ENCODE measurements at regions not wholly inside any gene's neighbourhood (a gene's known extent, or its start where the extent isn't known, plus 50 kb on each side); places are given as distances from the start of the nearest gene placed in this dataset.

DNA sequence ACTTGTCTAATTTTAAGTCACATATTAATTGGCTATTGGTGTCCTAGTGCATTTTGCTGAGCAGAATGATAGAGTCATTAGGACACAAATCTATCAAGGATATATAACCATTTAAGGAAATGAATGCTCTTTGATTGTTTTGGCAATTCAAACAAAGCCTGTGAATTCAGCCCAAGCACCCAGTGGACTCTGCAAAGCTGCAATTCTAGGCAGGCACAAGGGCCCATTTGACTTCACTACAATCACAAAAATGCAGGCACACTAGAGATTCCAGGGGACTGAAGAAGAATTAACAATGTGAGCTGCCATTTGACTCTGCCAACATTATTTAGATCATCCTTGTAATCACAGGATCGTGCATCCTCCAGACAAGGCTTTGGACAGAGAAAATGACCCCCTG is 544.2 kb upstream of the PHF14 start:
- TF ChIP-seq, protein P1, sequence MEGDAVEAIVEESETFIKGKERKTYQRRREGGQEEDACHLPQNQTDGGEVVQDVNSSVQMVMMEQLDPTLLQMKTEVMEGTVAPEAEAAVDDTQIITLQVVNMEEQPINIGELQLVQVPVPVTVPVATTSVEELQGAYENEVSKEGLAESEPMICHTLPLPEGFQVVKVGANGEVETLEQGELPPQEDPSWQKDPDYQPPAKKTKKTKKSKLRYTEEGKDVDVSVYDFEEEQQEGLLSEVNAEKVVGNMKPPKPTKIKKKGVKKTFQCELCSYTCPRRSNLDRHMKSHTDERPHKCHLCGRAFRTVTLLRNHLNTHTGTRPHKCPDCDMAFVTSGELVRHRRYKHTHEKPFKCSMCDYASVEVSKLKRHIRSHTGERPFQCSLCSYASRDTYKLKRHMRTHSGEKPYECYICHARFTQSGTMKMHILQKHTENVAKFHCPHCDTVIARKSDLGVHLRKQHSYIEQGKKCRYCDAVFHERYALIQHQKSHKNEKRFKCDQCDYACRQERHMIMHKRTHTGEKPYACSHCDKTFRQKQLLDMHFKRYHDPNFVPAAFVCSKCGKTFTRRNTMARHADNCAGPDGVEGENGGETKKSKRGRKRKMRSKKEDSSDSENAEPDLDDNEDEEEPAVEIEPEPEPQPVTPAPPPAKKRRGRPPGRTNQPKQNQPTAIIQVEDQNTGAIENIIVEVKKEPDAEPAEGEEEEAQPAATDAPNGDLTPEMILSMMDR (IDR thresholded peaks at IDR 0.05; ENCODE audit: low read length), result no peak
- no peak for TF ChIP-seq EZH2 (IDR thresholded peaks at IDR 0.05; ENCODE audit: borderline replicate concordance, low read length)

Data from OCI-LY1 (cell line).